H1 (cell line): ENCODE measurements at regions not wholly inside any gene's neighbourhood (a gene's known extent, or its start where the extent isn't known, plus 50 kb on each side); places are given as distances from the start of the nearest gene placed in this dataset.

Experiments used
- CTBP2 ChIP-seq: IDR thresholded peaks from 2 replicates; pipeline ENCODE4 v1.7.0; 2011; ENCODE audit warnings: borderline replicate concordance, mild to moderate bottlenecking, moderate library complexity, mixed read lengths, low read length; ENCODE audit not compliant: insufficient read depth, insufficient read length
- USF2 ChIP-seq: IDR thresholded peaks from 2 replicates; pipeline ENCODE4 v1.6.1; 2011; ENCODE audit warnings: low read length, improper control_type of control experiment

- TF ChIP-seq CTBP2 (no peak), USF2 (no peak)
- TF ChIP-seq, all 59 proteins: peak for 0
Observed at GRCh38 chr4:23613782-23614181, 276.1 kb downstream of the PPARGC1A start (continued).
